SU-DHL-6 (cell line): ENCODE measurements at regions not wholly inside any gene's neighbourhood (a gene's known extent, or its start where the extent isn't known, plus 50 kb on each side); places are given as distances from the start of the nearest gene placed in this dataset.

ENCODE experiments used
- CTCF ChIP-seq: fragments of 200-600 bp; sonication (generic); IDR thresholded peaks from one replicate; pipeline ENCODE4 v1.5.1; 2017; ENCODE audit warnings: antibody characterized with exemption, mild to moderate bottlenecking, low read length, moderate library complexity; ENCODE audit not compliant: insufficient read depth, poor library complexity, severe bottlenecking
- EZH2phosphoT487 ChIP-seq: fragments of 200-600 bp; sonication (generic), shearing (Covaris generic); conservative IDR thresholded peaks from 2 replicates; pipeline ENCODE4 v1.6.1; 2018; ENCODE audit warnings: mild to moderate bottlenecking, antibody characterized with exemption, low read length, moderate library complexity, mixed read lengths

- TF ChIP-seq CTCF (no peak), EZH2phosphoT487 (no peak)
These were observed 527.5 kb upstream of the NBEA start for GRCh38 chr13:34414616-34415015.
